ENCODE measurements at regions not wholly inside any gene's neighbourhood (a gene's known extent, or its start where the extent isn't known, plus 50 kb on each side); places are given as distances from the start of the nearest gene placed in this dataset.

- TF ChIP-seq ZNF274 (IDR thresholded peaks at IDR 0.05; ENCODE audit: borderline replicate concordance, extremely low read depth, low read length) (no peak), POLR2AphosphoS5 (IDR thresholded peaks at IDR 0.05; ENCODE audit: low read depth, low read length) (no peak), SIN3A (conservative IDR thresholded peaks at IDR 0.05 in 1 of 2, IDR thresholded peaks at IDR 0.05 in 1 of 2; ENCODE audit: low read depth in 1 of 2, low read length in 2 of 2) (no peak), TAF1 (IDR thresholded peaks at IDR 0.05; ENCODE audit: low read depth, low read length) (no peak), CTBP2 (IDR thresholded peaks at IDR 0.05; ENCODE audit: borderline replicate concordance, insufficient read depth, insufficient read length, low read length) (no peak)
- TF ChIP-seq, protein P1, sequence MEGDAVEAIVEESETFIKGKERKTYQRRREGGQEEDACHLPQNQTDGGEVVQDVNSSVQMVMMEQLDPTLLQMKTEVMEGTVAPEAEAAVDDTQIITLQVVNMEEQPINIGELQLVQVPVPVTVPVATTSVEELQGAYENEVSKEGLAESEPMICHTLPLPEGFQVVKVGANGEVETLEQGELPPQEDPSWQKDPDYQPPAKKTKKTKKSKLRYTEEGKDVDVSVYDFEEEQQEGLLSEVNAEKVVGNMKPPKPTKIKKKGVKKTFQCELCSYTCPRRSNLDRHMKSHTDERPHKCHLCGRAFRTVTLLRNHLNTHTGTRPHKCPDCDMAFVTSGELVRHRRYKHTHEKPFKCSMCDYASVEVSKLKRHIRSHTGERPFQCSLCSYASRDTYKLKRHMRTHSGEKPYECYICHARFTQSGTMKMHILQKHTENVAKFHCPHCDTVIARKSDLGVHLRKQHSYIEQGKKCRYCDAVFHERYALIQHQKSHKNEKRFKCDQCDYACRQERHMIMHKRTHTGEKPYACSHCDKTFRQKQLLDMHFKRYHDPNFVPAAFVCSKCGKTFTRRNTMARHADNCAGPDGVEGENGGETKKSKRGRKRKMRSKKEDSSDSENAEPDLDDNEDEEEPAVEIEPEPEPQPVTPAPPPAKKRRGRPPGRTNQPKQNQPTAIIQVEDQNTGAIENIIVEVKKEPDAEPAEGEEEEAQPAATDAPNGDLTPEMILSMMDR (IDR thresholded peaks at IDR 0.05; ENCODE audit: control extremely low read depth in 1 of 3, insufficient read depth in 1 of 3, low read depth in 1 of 3, low read length in 3 of 3): no peak
Observed at GRCh38 chr11:122421702-122422101, 233.8 kb upstream of the UBASH3B start.

Measured in H1 (cell line).